ENCODE measurements at regions not wholly inside any gene's neighbourhood (a gene's known extent, or its start where the extent isn't known, plus 50 kb on each side); places are given as distances from the start of the nearest gene placed in this dataset.

- no peak for TF ChIP-seq CTCF (IDR thresholded peaks at IDR 0.05; ENCODE audit: insufficient read depth, low read length, poor library complexity, severe bottlenecking)
- no peak for TF ChIP-seq EZH2phosphoT487 (conservative IDR thresholded peaks at IDR 0.05; ENCODE audit: low read length)
Observed at GRCh38 chr9:80156262-80156661, 584.5 kb downstream of the TLE4 start.
